Activated CD8-positive, alpha-beta memory T cell treated with anti-CD3 and anti-CD28 coated beads for 48 hours (primary cell): ENCODE measurements at regions not wholly inside any gene's neighbourhood (a gene's known extent, or its start where the extent isn't known, plus 50 kb on each side); places are given as distances from the start of the nearest gene placed in this dataset.

Experiments used
- DNase-seq, 3 experiments: peaks; one replicate each; pipeline ENCODE4 v3.0.0-alpha.2; 2020; ENCODE audit warnings: low read depth in 2 of 3, low spot score in 2 of 3

- DNase-seq: no peak
Measured at GRCh38 chr4:130143656-130144055, 1047.7 kb downstream of the C4orf33 start.

GRCh38 chr4:130146773-130147172, 1050.8 kb downstream of the C4orf33 start:
- no peak for DNase-seq

- DNase-seq: no peak
Measured at GRCh38 chr4:130147641-130148040, 1051.7 kb downstream of the C4orf33 start.

- DNase-seq: no peak
Measured at GRCh38 chr4:130154901-130155300, 1058.9 kb downstream of the C4orf33 start.

GRCh38 chr4:130163701-130164100, 1067.7 kb downstream of the C4orf33 start:
- DNase-seq: no peak

GRCh38 chr4:130165381-130165780, 1069.4 kb downstream of the C4orf33 start:
- DNase-seq: no peak

GRCh38 chr4:130172156-130172555, 1076.2 kb downstream of the C4orf33 start:
- no peak for DNase-seq

- DNase-seq: no peak
Measured at GRCh38 chr4:130178106-130178505, 1082.2 kb downstream of the C4orf33 start.

GRCh38 chr4:130183096-130183495, 1087.1 kb downstream of the C4orf33 start:
- no peak for DNase-seq

GRCh38 chr4:130183766-130184165, 1087.8 kb downstream of the C4orf33 start:
- DNase-seq: no peak

GRCh38 chr4:130185123-130185522, 1089.2 kb downstream of the C4orf33 start:
- no peak for DNase-seq

- DNase-seq: no peak
Measured at GRCh38 chr4:130186931-130187330, 1091.0 kb downstream of the C4orf33 start.

GRCh38 chr4:130187587-130187986, 1091.6 kb downstream of the C4orf33 start:
- DNase-seq: no peak

- no peak for DNase-seq
Measured at GRCh38 chr4:130192787-130193186, 1096.8 kb downstream of the C4orf33 start.

GRCh38 chr4:130197946-130198345, 1102.0 kb downstream of the C4orf33 start:
- DNase-seq: no peak

- no peak for DNase-seq
Measured at GRCh38 chr4:130203571-130203970, 1107.6 kb downstream of the C4orf33 start.

GRCh38 chr4:130210864-130211263, 1114.9 kb downstream of the C4orf33 start:
- DNase-seq: no peak

- DNase-seq: no peak
Measured at GRCh38 chr4:130214268-130214667, 1118.3 kb downstream of the C4orf33 start.

GRCh38 chr4:130233377-130234047, 1137.6 kb downstream of the C4orf33 start:
- DNase-seq: no peak

- DNase-seq: no peak
Measured at GRCh38 chr4:130238121-130238520, 1142.2 kb downstream of the C4orf33 start.

- no peak for DNase-seq
Measured at GRCh38 chr4:130249002-130249401, 1153.0 kb downstream of the C4orf33 start.

GRCh38 chr4:130257271-130257670, 1161.3 kb downstream of the C4orf33 start:
- no peak for DNase-seq

GRCh38 chr4:130266814-130267213, 1170.9 kb downstream of the C4orf33 start:
- DNase-seq: no peak
